ENCODE measurements at regions not wholly inside any gene's neighbourhood (a gene's known extent, or its start where the extent isn't known, plus 50 kb on each side); places are given as distances from the start of the nearest gene placed in this dataset.

DNA sequence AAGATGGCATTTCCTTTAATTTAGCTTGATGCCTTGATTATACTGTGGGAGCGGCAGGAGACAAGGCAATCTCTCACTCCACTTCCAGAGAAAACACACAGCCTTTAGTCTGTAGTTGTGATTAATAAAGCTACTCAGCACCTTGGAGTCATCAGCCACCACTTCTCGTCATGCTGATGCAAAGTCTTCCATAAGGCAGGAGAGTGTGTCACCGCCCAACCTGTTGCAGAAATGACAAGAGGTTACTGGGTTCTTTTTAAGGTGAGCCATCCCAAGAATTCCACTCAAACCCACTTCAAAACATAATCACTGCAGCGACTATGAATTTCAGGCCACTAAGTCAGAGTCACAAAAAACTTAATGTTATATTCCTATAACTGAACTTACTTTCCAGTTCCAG is 223.9 kb upstream of the TOX3 start:
- no peak for DNase-seq
- Histone ChIP-seq H4K20me1 (ENCODE audit: low read length) (no peaks in the 10 kb centered on the region), H3K9ac (ENCODE audit: low read length) (no peak overlapping the region), H3K9me3 (ENCODE audit: low read length) (no peaks in the 10 kb centered on the region), H3K79me2 (ENCODE audit: low read length) (no peaks in the 10 kb centered on the region), H3K9me2 (replicated peaks; ENCODE audit: low read length) (no peaks in the 10 kb centered on the region), H3K4me1 (ENCODE audit: insufficient read depth, low read length) (no peaks in the 10 kb centered on the region), H3K36me3 (ENCODE audit: low read depth, low read length) (no peaks in the 10 kb centered on the region), H2AFZ (ENCODE audit: low read length) (no peak overlapping the region), H3K4me3 (ENCODE audit: low read length) (no peak overlapping the region), H3K4me2 (ENCODE audit: low read length) (no peak overlapping the region), H3K27ac (ENCODE audit: low read length) (no peak overlapping the region), H3F3A (ENCODE audit: low read length, unreplicated experiment) (no peaks in the 10 kb centered on the region), H3K27me3 (ENCODE audit: low read length) (no peaks in the 10 kb centered on the region)
- POLR2A ChIA-PET (ENCODE audit: unreplicated experiment), result no interaction called here
- intact Hi-C loops (cut with micrococcal nuclease), result no loop called here
- BruUV-seq (replicated peaks), result no TSS peak
- CTCF ChIA-PET, result no interaction called here
- TF ChIP-seq EZH2 (IDR thresholded peaks at IDR 0.05; ENCODE audit: low read length, unreplicated experiment), result no peak
- TF ChIP-seq EZH2phosphoT487 (IDR thresholded peaks at IDR 0.05; ENCODE audit: borderline replicate concordance, low read length), result no peak
- TF ChIP-seq, protein P1, sequence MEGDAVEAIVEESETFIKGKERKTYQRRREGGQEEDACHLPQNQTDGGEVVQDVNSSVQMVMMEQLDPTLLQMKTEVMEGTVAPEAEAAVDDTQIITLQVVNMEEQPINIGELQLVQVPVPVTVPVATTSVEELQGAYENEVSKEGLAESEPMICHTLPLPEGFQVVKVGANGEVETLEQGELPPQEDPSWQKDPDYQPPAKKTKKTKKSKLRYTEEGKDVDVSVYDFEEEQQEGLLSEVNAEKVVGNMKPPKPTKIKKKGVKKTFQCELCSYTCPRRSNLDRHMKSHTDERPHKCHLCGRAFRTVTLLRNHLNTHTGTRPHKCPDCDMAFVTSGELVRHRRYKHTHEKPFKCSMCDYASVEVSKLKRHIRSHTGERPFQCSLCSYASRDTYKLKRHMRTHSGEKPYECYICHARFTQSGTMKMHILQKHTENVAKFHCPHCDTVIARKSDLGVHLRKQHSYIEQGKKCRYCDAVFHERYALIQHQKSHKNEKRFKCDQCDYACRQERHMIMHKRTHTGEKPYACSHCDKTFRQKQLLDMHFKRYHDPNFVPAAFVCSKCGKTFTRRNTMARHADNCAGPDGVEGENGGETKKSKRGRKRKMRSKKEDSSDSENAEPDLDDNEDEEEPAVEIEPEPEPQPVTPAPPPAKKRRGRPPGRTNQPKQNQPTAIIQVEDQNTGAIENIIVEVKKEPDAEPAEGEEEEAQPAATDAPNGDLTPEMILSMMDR (conservative IDR thresholded peaks at IDR 0.05; ENCODE audit: low read depth, low read length), result no peak
- ATAC-seq, result no peak

DNA sequence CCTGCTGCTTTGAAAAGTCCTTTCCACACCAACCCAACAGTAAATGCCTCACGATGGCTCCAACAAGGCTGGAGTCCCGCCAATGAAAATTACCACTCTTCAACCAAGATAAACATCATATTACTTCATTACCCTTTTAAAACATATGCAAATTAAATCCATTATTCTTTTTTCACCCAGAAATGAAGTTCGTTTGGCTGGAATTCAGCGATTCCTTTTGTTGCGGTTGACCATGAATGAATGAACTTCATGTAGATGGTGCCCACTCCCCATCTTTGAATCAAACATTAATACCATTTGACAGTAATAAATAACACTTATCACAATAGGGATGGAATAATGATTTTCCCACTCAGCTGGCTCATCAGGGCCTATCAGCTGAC is 211.5 kb upstream of the TOX3 start:
- H3K4me3 ChIP-seq (ENCODE audit: low read length), result no peak overlapping the region
- H3K9me2 ChIP-seq (replicated peaks; ENCODE audit: low read length), result no peaks in the 10 kb centered on the region
- ChIA-PET CTCF (no interaction called here), POLR2A (ENCODE audit: unreplicated experiment) (no interaction called here)
- intact Hi-C loops (cut with micrococcal nuclease), result no loop called here
- no peaks in the 10 kb centered on the region for H3F3A ChIP-seq (ENCODE audit: low read length, unreplicated experiment)
- ATAC-seq, result no peak
- H3K79me2 ChIP-seq (ENCODE audit: low read length), result no peaks in the 10 kb centered on the region
- BruUV-seq (replicated peaks), result no TSS peak
- no peaks in the 10 kb centered on the region for H3K9me3 ChIP-seq (ENCODE audit: low read length)
- no peaks in the 10 kb centered on the region for H3K36me3 ChIP-seq (ENCODE audit: low read depth, low read length)
- H2AFZ ChIP-seq (ENCODE audit: low read length), result no peak overlapping the region
- no peaks in the 10 kb centered on the region for H3K27me3 ChIP-seq (ENCODE audit: low read length)
- H3K27ac ChIP-seq (ENCODE audit: low read length), result no peak overlapping the region
- H3K9ac ChIP-seq (ENCODE audit: low read length), result no peak overlapping the region
- H4K20me1 ChIP-seq (ENCODE audit: low read length), result no peaks in the 10 kb centered on the region
- DNase-seq, result no peak
- TF ChIP-seq EZH2phosphoT487 (IDR thresholded peaks at IDR 0.05; ENCODE audit: borderline replicate concordance, low read length), result no peak
- TF ChIP-seq EZH2 (IDR thresholded peaks at IDR 0.05; ENCODE audit: low read length, unreplicated experiment), result no peak
- TF ChIP-seq, protein P1 (conservative IDR thresholded peaks at IDR 0.05; ENCODE audit: low read depth, low read length), result no peak
- no peaks in the 10 kb centered on the region for H3K4me1 ChIP-seq (ENCODE audit: insufficient read depth, low read length)
- H3K4me2 ChIP-seq (ENCODE audit: low read length), result no peak overlapping the region

DNA sequence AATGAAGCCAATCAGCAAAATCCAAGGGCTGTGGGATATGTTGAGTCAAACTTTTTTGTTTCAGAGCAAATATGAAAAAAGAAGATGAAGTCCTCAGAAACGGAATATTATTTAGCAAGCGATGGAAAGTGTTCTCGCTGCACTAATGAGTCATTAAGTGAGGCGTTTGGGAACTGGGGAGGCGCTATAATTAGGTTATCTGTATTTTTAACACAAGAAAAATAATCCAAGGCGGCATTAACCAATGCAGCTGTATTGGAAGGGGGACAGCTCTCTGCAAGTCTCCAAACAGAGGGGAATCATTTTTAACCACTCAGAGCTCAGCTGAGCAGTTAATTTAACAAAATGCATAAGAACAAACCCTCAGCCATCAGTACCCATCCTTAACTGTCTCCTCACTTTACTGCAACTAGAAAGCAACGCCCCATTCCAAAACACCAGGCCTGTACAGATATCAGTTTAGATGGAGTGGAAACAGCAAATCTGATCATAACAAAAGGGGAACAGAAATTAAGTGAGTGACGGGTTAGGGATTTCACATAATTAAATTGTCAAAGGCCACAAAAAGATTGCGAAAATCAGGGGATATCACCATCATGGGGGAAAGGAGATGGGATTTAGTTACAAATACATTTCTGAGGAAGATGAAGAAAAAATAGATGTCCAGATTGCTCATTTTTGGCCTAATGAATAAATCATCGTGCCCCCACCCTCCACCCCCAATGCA is 211.0 kb upstream of the TOX3 start:
- Histone ChIP-seq H3K4me1 (ENCODE audit: insufficient read depth, low read length) (no peaks in the 10 kb centered on the region), H3K9me2 (replicated peaks; ENCODE audit: low read length) (no peaks in the 10 kb centered on the region), H2AFZ (ENCODE audit: low read length) (no peak overlapping the region), H3K27me3 (ENCODE audit: low read length) (no peaks in the 10 kb centered on the region), H3F3A (ENCODE audit: low read length, unreplicated experiment) (no peaks in the 10 kb centered on the region), H4K20me1 (ENCODE audit: low read length) (no peaks in the 10 kb centered on the region), H3K79me2 (ENCODE audit: low read length) (no peaks in the 10 kb centered on the region), H3K27ac (ENCODE audit: low read length) (no peak overlapping the region), H3K9me3 (ENCODE audit: low read length) (no peaks in the 10 kb centered on the region), H3K4me2 (ENCODE audit: low read length) (no peak overlapping the region), H3K36me3 (ENCODE audit: low read depth, low read length) (no peaks in the 10 kb centered on the region), H3K9ac (ENCODE audit: low read length) (no peak overlapping the region), H3K4me3 (ENCODE audit: low read length) (no peak overlapping the region)
- DNase-seq, result no peak
- no peak for ATAC-seq
- ChIA-PET POLR2A (ENCODE audit: unreplicated experiment) (no interaction called here), CTCF (no interaction called here)
- TF ChIP-seq, protein P1 (conservative IDR thresholded peaks at IDR 0.05; ENCODE audit: low read depth, low read length), result no peak
- no peak for TF ChIP-seq EZH2 (IDR thresholded peaks at IDR 0.05; ENCODE audit: low read length, unreplicated experiment)
- no peak for TF ChIP-seq EZH2phosphoT487 (IDR thresholded peaks at IDR 0.05; ENCODE audit: borderline replicate concordance, low read length)
- BruUV-seq (replicated peaks), result no TSS peak
- intact Hi-C loops (cut with micrococcal nuclease), result no loop called here

All from PC-3 (cell line).